MV-4-11 (cell line): ENCODE measurements at regions not wholly inside any gene's neighbourhood (a gene's known extent, or its start where the extent isn't known, plus 50 kb on each side); places are given as distances from the start of the nearest gene placed in this dataset.
A peak's percentile ranks its signal among the peaks of the same experiment; 100 is the strongest.

Source experiments
- DNase-seq: peaks from one replicate; lab custom pipeline; 2025; lab: John Stamatoyannopoulos, UW

- DNase-seq = peak; percentile 1
Measured at GRCh38 chr7:115475761-115476385, 554.0 kb downstream of the MDFIC start.

GRCh38 chr7:115475206-115475605, 553.3 kb downstream of the MDFIC start:
- DNase-seq = peak; percentile 30

DNA sequence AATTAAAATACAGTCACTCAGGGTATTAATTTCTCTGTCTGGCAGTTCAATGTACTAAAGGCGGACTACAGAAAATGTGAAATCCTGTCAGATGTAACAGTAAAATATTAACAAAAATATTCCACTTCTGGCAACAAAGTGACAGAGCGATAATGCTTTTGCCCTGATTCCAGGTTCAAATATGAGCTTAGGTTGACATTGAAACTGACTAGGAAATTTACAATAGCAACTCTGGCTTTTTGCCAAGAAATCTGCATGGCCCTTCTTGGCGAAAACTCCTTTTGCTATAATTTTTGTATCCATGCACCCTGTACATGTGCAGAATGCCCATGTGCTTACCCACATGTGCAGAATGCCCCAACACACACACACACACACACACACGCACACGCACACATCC, 552.2 kb downstream of the MDFIC start:
- DNase-seq = no peak

GRCh38 chr7:115471891-115472290, 550.0 kb downstream of the MDFIC start:
- DNase-seq = no peak

- no peak for DNase-seq
Measured at GRCh38 chr7:115462301-115463015, 540.6 kb downstream of the MDFIC start.

DNA sequence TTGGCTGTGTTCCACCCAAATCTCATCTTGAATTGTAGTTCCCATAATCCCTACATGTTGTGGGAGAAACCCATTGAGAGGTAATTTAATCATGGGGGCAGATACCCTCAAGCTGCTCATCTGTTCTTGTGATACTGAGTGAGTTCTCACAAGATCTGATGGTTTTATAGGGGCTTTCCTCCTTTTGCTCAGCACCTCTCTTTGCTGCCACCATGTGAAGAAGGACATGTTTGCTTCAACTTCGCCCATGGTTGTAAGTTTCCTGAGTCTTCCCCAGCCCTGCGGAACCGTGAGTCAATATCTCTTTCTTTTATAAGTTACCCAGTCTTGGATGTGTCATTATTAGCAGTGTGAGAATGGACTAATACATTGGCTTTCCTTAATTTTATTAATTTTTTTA, 527.8 kb downstream of the MDFIC start:
- no peak for DNase-seq

DNA sequence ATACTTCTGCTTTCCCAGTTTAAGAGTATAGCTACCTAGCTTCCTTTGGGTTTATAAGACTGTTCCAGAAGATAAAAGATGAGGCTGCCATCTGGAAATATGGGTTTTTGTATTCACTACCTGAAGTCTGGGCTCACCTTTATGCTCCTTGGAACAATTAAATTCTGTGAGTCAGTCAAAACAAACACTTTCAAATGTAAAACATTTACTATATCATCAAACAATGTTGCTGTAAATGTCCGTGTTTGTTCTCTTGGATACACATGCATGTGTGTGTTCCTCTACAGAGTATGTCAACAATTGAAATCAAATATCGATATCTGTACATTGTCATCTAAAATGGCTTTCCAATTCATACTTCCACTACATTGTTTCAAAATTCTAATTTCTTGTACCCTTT, 525.6 kb downstream of the MDFIC start:
- no peak for DNase-seq

DNA sequence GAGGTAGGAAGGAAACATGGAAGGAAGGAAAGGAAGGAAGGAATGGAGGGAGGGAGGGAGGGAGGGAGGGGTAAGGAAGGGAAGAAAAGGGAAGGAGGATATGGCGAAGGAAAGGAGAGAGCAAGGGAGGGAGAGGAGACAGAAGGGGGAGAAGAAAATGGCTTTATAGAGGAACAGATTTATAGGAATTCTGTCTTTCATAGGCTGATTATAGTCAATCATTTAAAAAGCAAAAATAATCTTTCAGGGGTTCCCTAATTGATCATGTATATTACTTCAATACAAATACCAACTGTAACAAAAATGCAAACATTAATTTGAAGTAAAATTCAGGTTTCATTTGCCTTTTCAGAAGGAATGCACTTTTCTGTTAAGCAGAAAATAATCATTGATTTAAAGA, 519.1 kb downstream of the MDFIC start:
- no peak for DNase-seq

DNA sequence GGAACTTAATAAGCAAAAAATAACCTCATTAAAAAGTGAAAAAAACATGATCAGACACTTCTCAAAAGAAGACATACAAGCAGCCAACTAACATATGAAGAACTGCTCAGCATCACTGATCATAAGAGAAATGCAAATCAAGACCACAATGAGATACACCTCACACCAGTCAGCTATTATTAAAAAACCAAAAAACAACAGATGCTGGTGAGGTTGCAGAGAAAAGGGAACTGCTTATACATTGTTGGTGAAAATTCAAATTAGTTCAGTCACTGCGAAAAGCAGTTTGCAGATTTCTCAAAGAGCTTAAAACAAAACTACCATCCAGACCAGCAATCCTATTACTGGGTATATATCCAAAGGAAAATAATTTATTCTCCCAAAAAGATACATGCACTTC, 513.3 kb downstream of the MDFIC start:
- no peak for DNase-seq

- DNase-seq = no peak
Measured at GRCh38 chr7:115429918-115430317, 508.0 kb downstream of the MDFIC start.

- DNase-seq = no peak
Measured at GRCh38 chr7:115417662-115418061, 495.8 kb downstream of the MDFIC start.

DNA sequence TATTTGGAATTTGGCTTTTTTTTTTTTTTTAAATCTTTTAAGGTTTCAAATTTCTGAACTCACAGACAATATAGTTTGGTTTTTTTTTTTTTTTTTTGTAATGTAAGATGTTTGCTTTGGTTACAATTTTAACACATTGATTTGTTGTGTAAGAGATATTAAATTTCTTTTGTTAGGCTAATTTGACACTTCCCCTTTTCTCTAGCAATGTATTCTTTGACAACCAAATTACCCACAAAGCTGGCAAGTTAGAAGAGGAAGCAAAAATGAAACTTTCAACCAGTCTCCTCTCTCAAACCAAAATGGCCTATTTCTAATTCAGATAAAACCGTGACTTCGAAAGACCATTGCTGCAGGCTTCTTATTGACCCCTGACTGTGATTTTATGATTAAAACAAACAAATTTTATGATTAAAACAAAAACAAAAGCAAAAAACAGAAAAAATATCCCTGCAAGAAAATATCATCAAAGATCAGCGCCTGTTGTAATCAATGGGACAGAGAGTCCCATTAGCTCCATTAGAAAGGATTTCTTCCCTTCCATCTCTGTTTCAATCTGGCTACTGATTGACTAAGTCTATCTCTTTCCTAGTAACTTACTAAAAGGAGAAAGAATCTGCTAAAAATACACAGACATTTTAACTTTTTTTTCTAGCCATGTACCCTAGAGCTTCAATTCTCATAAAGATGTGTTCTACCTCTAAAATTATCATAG, 489.2 kb downstream of the MDFIC start:
- peak; percentile 96 for DNase-seq

DNA sequence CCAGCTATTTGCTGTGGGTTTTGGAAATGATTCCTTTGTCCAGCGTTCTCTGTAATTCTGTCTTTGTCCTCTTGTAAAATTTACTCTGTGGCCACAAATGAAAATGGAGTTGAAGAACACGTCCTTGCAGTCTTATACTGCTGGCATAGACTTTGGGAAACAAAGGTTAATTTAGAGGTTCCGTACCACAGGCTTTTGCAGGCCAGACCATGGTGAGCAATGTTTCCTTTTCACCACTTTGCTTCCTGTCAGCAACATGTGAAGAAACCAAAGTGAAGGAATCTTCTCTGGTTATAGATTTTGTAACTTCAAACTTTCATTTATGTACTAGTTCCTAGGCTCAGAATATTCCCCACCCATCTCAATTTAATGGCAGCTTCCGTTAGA, 488.5 kb downstream of the MDFIC start:
- DNase-seq = peak; percentile 92

DNA sequence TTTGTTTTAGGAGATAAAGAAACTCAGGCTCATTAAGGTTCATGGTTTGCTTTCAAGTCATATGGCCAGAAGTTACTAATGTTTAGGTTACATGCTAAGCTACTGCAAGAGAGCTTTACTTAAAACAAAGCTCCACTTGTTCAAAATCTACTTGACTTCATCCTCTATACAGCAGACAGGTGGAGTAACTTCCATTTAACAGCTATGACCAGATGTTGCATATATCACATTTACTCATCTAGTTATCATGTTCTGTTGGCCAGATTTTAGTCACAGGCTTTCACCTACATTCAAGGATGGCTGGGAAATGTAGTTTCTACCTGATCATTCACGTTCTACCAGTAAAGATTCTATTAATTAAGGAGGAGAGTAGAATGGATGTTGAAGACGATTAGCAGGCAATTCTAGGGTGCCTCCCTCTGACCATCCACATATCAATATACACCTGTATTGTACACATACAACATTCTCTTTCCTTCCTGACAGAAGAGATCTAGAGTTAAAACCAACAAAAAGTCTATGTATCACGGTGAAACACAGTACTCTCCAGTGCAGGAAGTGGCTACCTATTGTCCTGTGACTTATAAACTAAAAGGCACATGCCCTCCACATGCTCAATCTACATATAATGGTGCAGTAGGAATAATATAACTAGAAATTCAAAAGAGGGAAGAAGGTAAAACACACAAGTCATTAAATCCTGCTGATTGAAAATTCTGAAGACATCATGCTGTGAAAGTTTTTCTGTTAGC, 488.0 kb downstream of the MDFIC start:
- no peak for DNase-seq

- no peak for DNase-seq
Measured at GRCh38 chr7:115406219-115406618, 484.3 kb downstream of the MDFIC start.

DNA sequence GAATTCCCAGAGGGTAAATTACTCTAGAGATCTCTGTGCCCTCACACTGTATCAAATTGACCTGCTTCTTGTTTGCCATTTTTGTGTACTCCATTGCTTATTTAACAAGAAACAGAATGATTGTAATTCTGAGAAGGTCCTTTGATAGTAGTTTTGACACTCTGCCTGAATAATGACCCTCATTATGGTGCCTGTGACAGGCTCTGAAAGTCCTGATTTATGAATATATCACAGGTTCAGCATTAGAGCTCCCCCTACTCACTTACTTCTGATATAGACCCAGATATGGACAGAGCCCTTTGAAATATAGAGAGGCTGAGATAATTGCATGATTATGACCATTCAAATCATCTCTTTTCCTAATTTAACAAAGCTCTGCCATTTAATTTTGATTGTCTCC, 465.2 kb downstream of the MDFIC start:
- no peak for DNase-seq

GRCh38 chr7:115379321-115379720, 457.4 kb downstream of the MDFIC start:
- no peak for DNase-seq

DNA sequence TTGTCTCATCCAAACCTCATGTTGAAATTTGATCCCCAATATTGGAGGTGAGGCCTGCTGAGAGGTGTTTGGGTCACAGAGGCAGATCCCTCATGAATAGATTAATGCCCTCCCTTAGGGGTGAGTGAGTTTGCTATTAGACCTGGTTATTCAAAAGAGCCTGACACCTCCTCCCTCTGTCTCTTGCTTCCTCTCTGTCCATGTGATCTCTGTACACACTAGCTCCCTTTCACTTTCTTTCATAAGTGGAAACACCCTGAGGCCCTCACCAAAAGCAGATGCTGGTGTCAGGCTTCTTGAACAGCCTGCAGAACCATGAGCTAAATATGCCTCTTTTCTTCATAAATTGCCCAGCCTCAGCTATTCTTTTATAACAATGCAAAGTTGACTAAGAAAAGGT, 447.1 kb downstream of the MDFIC start:
- DNase-seq = no peak

DNA sequence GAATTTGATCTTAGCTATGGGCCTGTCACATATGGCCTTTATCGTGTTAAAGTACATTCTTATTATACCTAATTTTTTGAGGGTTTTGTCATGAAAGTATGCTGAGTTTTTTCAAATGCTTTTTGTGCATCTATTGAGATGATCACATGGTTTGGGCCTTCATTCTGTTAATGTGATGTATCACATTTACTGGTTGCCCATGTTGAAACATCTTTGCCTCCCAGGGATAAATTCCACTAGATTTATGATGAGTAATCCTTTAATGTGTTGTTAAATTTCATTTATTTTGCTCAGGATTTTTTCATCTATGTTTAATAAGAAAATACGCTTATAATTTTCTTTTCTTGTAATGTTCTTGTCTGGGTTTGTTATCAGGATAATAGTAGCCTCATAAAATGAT, 442.0 kb downstream of the MDFIC start:
- DNase-seq = no peak

DNA sequence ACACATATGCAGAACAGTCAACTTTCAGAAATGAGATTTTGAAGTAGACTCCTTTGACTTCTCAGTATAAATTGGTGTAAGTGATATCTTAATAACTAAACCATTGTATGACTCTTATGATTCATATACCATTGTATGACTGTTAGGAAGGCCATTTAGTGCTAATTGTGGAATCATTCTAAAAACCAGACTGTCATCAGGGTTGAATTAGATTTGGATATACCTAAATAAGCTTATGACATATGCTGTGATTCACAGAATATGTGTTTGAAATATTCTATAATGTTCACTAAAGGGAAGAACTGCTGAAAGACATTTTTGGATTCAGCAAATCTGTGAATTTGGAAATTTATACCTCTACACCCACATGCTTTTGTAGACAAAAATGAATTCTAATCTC, 438.1 kb downstream of the MDFIC start:
- DNase-seq = no peak

DNA sequence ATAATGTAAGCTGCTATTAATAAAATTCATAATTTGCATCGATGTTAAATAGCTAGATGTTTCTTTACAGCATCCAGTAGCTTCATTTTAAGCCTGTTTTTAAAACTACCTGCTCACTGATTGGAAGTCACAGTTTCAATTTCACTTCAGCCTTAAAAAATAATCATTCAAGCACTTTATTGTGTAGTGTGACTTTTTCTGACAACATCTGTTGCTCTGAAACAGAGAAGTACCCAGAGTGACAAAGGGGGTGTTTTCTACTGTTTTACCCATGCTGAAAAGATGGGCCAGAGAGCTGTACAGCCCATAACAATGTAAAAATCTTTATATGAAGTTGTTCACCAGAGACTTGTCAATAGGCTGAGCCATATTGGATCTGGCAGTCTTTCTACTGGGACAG, 437.2 kb downstream of the MDFIC start:
- DNase-seq = no peak

GRCh38 chr7:115357703-115357999, 435.8 kb downstream of the MDFIC start:
- no peak for DNase-seq
